C4-2B (cell line): ENCODE measurements at regions not wholly inside any gene's neighbourhood (a gene's known extent, or its start where the extent isn't known, plus 50 kb on each side); places are given as distances from the start of the nearest gene placed in this dataset.

Experiments
- CTCF ChIP-seq: fragments of 450-650 bp; conservative IDR thresholded peaks from 2 replicates; pipeline ENCODE4 v1.5.1; 2017; ENCODE audit warnings: mild to moderate bottlenecking
- ZFX ChIP-seq: fragments of 450-650 bp; IDR thresholded peaks from 2 replicates; pipeline ENCODE4 v1.6.1; 2017

- TF ChIP-seq CTCF (no peak), ZFX (no peak)
Measured at GRCh38 chr10:85458324-85458723, 908.3 kb downstream of the GRID1 start.
